Uterus (tissue), 3 donors: ENCODE measurements at regions not wholly inside any gene's neighbourhood (a gene's known extent, or its start where the extent isn't known, plus 50 kb on each side); places are given as distances from the start of the nearest gene placed in this dataset.

Source experiments
- DNase-seq, 2 donors: peaks; one replicate each; pipeline ENCODE4 v3.0.0-alpha.2; 2019 to 2020
- H3K27ac ChIP-seq, 2 donors: fragments of 200-600 bp; sonication (generic); 1 replicate in 1 of 2; 2 replicates in 1 of 2; pipeline ENCODE4 v1.5.1; 2016 to 2018
- H3K27me3 ChIP-seq, 2 donors: fragments of 200-600 bp; sonication (generic); one replicate each; pipeline ENCODE4 v1.5.1; 2018 to 2019; ENCODE audit warnings: control low read depth in 1 of 2
- H3K36me3 ChIP-seq, 2 donors: fragments of 200-600 bp; sonication (generic); one replicate each; pipeline ENCODE4 v1.5.1; 2019; ENCODE audit warnings: control low read depth in 1 of 2
- H3K4me1 ChIP-seq, 2 donors: fragments of 200-600 bp; sonication (generic); one replicate each; pipeline ENCODE4 v1.5.1; 2018 to 2019; ENCODE audit warnings: control low read depth in 1 of 2
- H3K4me3 ChIP-seq, 2 donors: fragments of 200-600 bp; sonication (generic); 1 replicate in 1 of 2; 2 replicates in 1 of 2; pipeline ENCODE4 v1.5.1; 2018 to 2019; ENCODE audit warnings: mild to moderate bottlenecking in 1 of 2
- H3K9me3 ChIP-seq, 2 donors: fragments of 200-600 bp; sonication (generic); one replicate each; pipeline ENCODE4 v1.5.1; 2019; ENCODE audit warnings: control low read depth in 1 of 2
- POLR2A ChIP-seq, 2 donors: fragments of 450-650 bp; IDR thresholded peaks; one replicate each; pipeline ENCODE4 v1.6.1; 2016; ENCODE audit warnings: antibody characterized with exemption in 2 of 2, mild to moderate bottlenecking in 1 of 2, moderate library complexity in 1 of 2
- intact Hi-C: fragments of 100-400 bp; cut with DNase I; formaldehyde crosslinking; loops from one replicate; pipeline ENCODE4 v1.15.1; 2023; ENCODE audit warnings: low total_unique reads
- TF ChIP-seq, protein P1 (sequence below), 4 experiments: fragments of 200-600 bp in 2 of 4; fragments of 450-650 bp in 2 of 4; sonication (generic) in 2 of 4; IDR thresholded peaks; one replicate each; pipeline ENCODE4 v1.5.1; 2016 to 2019; ENCODE audit warnings: antibody characterized with exemption in 4 of 4, mild to moderate bottlenecking in 2 of 4, moderate library complexity in 1 of 4
- donor health status: DM: yes; HTN: yes; CAD: no.

DNA sequence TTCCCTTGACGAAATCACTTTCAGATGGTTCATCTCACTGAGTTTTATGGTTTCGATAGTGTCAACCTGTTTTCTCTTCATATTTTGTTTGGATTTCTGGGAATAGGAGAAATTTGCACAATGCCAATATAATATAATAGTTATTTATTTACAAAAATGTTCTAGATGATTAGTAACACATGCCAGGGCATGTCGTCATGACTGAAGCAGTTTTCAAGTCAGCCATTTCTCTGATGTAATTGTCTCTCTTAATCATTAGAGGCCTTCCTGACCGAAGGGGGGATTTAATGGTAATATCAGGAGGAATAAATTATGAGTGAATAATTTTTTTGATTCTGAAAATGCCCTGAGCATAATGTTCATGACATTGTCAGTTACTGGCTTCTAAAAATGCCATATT is 246.5 kb upstream of the ATP10B start:
- H3K4me3 ChIP-seq = no peak overlapping the region
- TF ChIP-seq, protein P1, sequence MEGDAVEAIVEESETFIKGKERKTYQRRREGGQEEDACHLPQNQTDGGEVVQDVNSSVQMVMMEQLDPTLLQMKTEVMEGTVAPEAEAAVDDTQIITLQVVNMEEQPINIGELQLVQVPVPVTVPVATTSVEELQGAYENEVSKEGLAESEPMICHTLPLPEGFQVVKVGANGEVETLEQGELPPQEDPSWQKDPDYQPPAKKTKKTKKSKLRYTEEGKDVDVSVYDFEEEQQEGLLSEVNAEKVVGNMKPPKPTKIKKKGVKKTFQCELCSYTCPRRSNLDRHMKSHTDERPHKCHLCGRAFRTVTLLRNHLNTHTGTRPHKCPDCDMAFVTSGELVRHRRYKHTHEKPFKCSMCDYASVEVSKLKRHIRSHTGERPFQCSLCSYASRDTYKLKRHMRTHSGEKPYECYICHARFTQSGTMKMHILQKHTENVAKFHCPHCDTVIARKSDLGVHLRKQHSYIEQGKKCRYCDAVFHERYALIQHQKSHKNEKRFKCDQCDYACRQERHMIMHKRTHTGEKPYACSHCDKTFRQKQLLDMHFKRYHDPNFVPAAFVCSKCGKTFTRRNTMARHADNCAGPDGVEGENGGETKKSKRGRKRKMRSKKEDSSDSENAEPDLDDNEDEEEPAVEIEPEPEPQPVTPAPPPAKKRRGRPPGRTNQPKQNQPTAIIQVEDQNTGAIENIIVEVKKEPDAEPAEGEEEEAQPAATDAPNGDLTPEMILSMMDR (IDR thresholded peaks at IDR 0.05) = no peak
- TF ChIP-seq POLR2A (IDR thresholded peaks at IDR 0.05) = no peak
- no peaks in the 10 kb centered on the region for H3K36me3 ChIP-seq
- no peaks in the 10 kb centered on the region for H3K4me1 ChIP-seq
- no peaks in the 10 kb centered on the region for H3K27me3 ChIP-seq
- intact Hi-C loops = no loop called here
- no peak overlapping the region for H3K27ac ChIP-seq
- H3K9me3 ChIP-seq = no peaks in the 10 kb centered on the region
- DNase-seq = no peak

GRCh38 chr5:161096581-161096980 is 244.6 kb upstream of the ATP10B start:
- Histone ChIP-seq H3K9me3 (no peaks in the 10 kb centered on the region), H3K27me3 (no peaks in the 10 kb centered on the region), H3K27ac (no peak overlapping the region), H3K4me1 (no peaks in the 10 kb centered on the region), H3K36me3 (no peaks in the 10 kb centered on the region), H3K4me3 (no peak overlapping the region)
- TF ChIP-seq, protein P1 (IDR thresholded peaks at IDR 0.05) = no peak
- TF ChIP-seq POLR2A (IDR thresholded peaks at IDR 0.05) = no peak
- intact Hi-C loops = no loop called here
- no peak for DNase-seq

DNA sequence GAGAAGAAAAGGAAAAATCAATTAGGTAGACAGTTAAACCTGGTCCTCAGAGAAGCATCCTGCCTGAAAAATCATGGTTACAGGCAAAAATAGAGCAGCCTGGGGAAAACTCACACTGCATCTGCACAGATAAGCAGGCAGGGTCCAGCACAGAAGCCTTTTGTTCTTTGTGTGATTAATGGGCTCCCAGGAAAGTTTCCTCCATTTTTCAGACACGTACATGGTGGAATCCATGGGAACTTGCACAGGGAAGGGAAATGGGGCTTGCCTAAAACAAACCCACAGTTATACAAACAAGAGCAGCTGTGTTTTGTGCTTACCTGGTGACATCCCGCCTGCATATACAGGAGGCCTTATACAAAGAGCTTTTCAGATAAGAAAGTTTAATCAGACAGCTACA is 243.9 kb upstream of the ATP10B start:
- H3K4me3 ChIP-seq = no peak overlapping the region
- H3K27me3 ChIP-seq = no peaks in the 10 kb centered on the region
- intact Hi-C loops = no loop called here
- no peak overlapping the region for H3K27ac ChIP-seq
- TF ChIP-seq, protein P1 (IDR thresholded peaks at IDR 0.05) = no peak
- no peak for TF ChIP-seq POLR2A (IDR thresholded peaks at IDR 0.05)
- H3K9me3 ChIP-seq = no peaks in the 10 kb centered on the region
- no peak for DNase-seq
- no peaks in the 10 kb centered on the region for H3K36me3 ChIP-seq
- H3K4me1 ChIP-seq = no peaks in the 10 kb centered on the region

- Histone ChIP-seq H3K27ac (no peak overlapping the region), H3K36me3 (no peaks in the 10 kb centered on the region), H3K4me3 (no peak overlapping the region), H3K27me3 (no peaks in the 10 kb centered on the region), H3K9me3 (no peaks in the 10 kb centered on the region), H3K4me1 (no peaks in the 10 kb centered on the region)
- no peak for DNase-seq
- no peak for TF ChIP-seq POLR2A (IDR thresholded peaks at IDR 0.05)
- TF ChIP-seq, protein P1 (IDR thresholded peaks at IDR 0.05) = no peak
- intact Hi-C loops = no loop called here
Observed at GRCh38 chr5:161094411-161094810, 242.4 kb upstream of the ATP10B start.

DNA sequence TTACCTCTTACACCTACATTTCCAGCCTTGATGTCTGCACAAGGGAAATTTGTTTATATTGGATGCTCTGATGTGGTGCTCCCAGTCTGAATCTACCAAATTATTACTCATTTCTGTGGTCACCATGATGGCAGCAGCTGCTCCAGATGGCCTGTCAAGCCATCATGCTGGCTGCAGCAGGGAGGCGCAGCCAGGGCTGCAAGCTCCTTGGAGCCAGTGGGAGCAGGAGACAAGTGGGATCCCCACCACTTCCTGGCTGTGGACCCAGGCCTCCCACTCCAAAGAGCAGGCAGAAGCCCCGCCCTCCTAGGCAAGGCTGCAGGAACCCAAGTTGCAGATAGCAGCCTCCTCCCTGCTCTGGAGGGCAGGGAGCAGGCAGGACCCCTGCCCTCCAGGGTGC is 241.1 kb upstream of the ATP10B start:
- H3K9me3 ChIP-seq = no peaks in the 10 kb centered on the region
- TF ChIP-seq POLR2A (IDR thresholded peaks at IDR 0.05) = no peak
- TF ChIP-seq, protein P1 (IDR thresholded peaks at IDR 0.05) = no peak
- no peak for DNase-seq

More for the DNA sequence above, 241.1 kb upstream of the ATP10B start:
- Histone ChIP-seq H3K27ac (no peak overlapping the region), H3K4me3 (no peak overlapping the region), H3K36me3 (no peaks in the 10 kb centered on the region), H3K27me3 (no peaks in the 10 kb centered on the region), H3K4me1 (no peaks in the 10 kb centered on the region)
- intact Hi-C loops = no loop called here
